GM19455 (cell line): ENCODE measurements at regions not wholly inside any gene's neighbourhood (a gene's known extent, or its start where the extent isn't known, plus 50 kb on each side); places are given as distances from the start of the nearest gene placed in this dataset.

Experiments
- ATAC-seq: cut with Tn5 transposase; IDR thresholded peaks from one replicate; pipeline ENCODE4 v1.9.1; 2021; ENCODE audit not compliant: unreplicated experiment

GRCh38 chr21:25385341-25385740 lies 221.9 kb downstream of the MRPL39 start:
- ATAC-seq, result no peak

DNA sequence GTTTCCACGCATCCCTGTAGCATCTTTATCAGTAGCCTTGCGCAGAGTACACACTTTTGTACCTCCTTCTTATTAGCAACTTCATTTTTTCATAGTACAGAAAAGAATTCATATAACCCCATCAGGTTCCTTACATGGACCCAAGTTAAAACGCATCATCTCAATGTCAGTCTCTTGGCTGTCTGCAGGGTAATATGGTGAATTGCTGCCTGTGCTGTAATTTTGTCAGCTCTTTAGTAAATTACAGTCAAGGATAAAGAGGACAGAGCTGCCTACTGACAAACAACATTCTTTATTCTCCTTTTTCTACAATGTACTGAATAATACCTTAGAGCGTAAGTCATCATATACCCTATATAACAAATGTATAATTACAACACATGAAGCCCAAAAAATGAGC lies 222.5 kb downstream of the MRPL39 start:
- no peak for ATAC-seq

DNA sequence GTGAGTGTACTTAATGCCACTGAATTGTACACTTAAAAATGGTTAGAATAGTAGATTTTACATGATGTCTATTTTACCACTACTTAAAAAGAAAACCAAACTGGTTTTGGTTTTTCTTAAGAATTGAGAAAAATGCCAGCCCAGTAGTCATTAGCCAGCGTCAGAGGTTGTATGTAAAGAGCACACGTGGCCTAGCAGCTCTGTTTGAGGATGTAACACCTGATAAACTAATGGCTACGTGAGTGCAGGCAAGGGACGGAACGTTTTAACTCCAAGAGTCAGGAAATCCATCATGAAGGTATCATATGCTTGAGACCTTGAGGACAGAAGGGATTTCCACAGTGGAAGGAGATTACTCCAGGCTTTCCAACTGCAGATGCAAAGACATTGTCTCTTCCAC lies 223.7 kb downstream of the MRPL39 start:
- ATAC-seq, result no peak

GRCh38 chr21:25381936-25382452 lies 225.3 kb downstream of the MRPL39 start:
- ATAC-seq, result no peak

DNA sequence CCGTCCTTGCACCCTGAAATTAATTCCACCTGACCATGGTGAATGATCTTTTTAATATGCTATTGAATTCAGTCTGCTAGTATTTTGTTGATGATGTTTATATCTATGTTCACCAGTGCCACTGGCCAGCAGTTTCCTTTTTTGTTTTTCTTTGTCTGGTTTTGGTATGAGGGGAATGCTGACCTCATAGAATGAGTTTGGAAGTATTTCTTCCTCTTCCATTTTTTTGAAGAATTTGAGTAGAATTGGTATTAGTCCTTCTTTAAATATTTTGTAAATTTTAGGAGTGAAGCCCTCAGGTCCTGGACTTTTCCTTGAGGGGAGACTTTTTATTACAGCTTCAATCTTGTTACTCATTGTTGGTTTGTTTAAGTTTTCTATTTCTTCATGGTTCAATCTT lies 231.6 kb downstream of the MRPL39 start:
- no peak for ATAC-seq

GRCh38 chr21:25373126-25374082 lies 233.9 kb downstream of the MRPL39 start:
- no peak for ATAC-seq

- no peak for ATAC-seq
Measured at GRCh38 chr21:25371841-25372425, 235.3 kb downstream of the MRPL39 start.

GRCh38 chr21:25370311-25370744 lies 237.0 kb downstream of the MRPL39 start:
- no peak for ATAC-seq

DNA sequence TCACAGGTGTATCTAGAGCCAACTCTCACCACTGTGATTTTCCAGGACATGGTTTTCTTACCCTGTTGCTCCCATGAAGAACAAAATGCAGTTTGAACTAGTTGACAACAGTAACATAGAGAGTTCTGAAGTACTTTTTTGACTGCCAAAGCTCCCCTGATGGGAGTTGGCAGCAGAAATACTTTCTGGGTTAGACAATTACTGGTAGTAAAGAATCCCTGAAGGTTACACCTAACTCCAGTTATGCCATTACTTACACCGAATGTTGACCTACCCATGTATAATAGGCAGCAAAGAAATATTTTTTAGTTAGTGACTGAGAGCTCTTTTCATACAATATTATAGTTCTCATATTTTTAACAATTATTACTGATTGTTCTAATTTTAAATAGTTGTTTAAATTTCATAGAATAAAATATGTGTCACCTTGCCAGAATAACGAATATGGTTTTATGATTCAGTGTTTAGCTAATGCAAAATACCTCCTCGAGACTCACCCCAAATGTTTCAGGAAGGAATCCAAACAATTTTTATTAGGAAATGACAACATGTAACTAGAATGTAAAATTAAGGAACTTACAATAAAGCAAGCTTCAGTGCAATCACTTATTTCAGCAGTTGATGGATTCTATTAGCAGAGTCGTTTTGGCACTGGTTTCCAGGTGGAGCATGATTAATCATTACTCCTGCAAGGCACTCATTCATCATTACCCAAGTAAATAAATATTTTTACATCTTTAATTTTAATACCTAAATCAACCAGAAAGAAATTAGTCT lies 237.6 kb downstream of the MRPL39 start:
- ATAC-seq, result no peak

- ATAC-seq, result no peak
Measured at GRCh38 chr21:25368531-25368930, 238.8 kb downstream of the MRPL39 start.

- no peak for ATAC-seq
Measured at GRCh38 chr21:25366116-25366515, 241.2 kb downstream of the MRPL39 start.

GRCh38 chr21:25362375-25363267 lies 244.7 kb downstream of the MRPL39 start:
- no peak for ATAC-seq

DNA sequence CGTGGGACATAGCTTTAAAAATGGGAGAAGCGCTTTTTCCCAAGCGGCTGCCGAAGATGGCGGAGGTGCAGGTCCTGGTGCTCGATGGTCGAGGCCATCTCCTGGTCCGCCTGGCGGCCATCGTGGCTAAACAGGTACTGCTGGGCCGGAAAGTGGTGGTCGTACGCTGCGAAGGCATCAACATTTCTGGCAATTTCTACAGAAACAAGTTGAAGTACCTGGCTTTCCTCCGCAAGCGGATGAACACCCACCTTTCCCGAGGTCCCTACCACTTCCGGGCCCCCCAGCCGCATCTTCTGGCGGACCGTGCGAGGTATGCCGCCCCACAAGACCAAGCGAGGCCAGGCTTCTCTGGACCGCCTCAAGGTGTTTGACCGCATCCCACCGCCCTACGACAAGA lies 245.5 kb downstream of the MRPL39 start:
- no peak for ATAC-seq

GRCh38 chr21:25361097-25361496 lies 246.2 kb downstream of the MRPL39 start:
- ATAC-seq, result no peak

GRCh38 chr21:25360593-25360992 lies 246.7 kb downstream of the MRPL39 start:
- no peak for ATAC-seq

DNA sequence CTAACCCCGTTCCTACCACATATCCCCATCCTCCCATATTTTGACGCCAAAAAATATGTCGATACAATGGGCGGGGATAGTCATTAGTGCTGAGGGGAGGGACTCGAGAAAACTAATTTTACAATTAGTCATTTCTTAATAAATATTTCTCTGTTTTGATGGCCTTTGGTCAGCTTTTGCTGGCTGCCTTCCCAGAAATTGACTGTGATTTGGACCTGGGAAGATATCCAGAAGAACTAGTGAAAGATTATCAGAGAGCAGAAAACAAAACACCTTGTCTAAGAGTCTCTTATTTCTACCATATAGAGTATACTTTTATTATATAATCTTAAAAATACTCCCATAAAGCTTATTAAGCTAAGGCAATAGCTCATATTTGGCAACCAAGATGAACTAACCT lies 247.6 kb downstream of the MRPL39 start:
- ATAC-seq, result no peak

DNA sequence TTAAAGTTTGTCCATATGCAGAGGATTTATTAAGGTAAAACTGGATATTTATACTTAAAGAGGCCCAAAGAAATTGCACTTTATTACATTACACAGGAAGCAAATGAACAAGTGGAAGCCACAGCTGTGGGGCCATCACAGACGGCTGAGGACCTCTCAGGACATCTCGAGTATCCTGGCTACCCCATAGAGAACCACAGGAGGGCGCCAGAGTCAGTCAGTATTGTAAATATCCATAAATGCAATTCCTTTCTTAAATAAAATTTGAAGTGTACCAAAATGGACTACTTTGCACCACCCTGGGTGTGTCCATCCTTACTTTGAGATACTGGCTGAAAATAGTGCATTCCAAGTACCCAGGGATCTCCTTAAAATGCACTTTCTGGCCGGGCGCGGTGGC lies 257.2 kb downstream of the MRPL39 start:
- ATAC-seq, result no peak

GRCh38 chr21:25343774-25344545 lies 263.3 kb downstream of the MRPL39 start:
- ATAC-seq, result no peak

GRCh38 chr21:25342816-25343215 lies 264.5 kb downstream of the MRPL39 start:
- ATAC-seq, result no peak

DNA sequence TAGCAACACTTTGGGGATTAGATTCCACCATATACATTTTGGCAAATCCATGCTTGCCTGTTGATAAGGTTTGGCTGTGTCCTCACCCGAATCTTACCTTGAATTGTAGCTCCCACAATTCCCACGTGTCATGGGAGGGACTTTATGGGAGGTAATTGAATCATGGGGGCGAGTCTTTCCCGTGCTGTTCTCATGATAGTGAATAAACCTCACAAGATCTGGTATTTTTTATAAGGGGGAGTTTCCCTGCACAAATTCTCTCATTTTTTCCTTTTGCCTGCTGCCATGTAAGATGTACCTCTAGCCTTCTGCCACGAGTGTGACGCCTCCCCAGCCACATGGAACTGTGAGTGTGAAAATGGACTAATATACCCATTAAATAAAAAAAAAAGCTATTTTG lies 265.3 kb downstream of the MRPL39 start:
- ATAC-seq, result no peak
